ENCODE measurements at regions not wholly inside any gene's neighbourhood (a gene's known extent, or its start where the extent isn't known, plus 50 kb on each side); places are given as distances from the start of the nearest gene placed in this dataset.

DNA sequence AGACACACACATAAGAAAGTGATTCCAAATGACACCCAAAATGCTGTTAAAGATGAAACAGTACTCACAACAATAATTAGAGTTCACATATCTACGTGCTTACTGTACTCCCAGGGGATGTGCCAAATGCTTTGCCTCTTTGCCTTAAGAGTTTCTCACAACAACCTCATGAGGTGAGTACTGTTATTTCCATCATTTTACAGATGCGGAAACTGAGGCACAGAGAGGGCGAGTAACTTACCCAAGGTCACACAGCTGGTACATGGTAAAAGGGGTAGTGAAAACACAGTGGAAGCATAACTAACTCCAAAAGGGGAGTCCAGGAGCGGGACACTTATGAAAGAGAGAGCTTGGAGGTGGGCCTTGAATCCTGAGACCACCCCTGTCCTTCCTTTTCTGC, 171.8 kb downstream of the ACTL8 start:
- intact Hi-C loops (cut with DNase I), result no loop called here
- DNase-seq (no peak), ATAC-seq (no peak)
- H3K4me1 ChIP-seq, result no peaks in the 10 kb centered on the region
- peaks cover 40% of the 10 kb centered on the region for H3K27me3 ChIP-seq
- TF ChIP-seq, protein P1, sequence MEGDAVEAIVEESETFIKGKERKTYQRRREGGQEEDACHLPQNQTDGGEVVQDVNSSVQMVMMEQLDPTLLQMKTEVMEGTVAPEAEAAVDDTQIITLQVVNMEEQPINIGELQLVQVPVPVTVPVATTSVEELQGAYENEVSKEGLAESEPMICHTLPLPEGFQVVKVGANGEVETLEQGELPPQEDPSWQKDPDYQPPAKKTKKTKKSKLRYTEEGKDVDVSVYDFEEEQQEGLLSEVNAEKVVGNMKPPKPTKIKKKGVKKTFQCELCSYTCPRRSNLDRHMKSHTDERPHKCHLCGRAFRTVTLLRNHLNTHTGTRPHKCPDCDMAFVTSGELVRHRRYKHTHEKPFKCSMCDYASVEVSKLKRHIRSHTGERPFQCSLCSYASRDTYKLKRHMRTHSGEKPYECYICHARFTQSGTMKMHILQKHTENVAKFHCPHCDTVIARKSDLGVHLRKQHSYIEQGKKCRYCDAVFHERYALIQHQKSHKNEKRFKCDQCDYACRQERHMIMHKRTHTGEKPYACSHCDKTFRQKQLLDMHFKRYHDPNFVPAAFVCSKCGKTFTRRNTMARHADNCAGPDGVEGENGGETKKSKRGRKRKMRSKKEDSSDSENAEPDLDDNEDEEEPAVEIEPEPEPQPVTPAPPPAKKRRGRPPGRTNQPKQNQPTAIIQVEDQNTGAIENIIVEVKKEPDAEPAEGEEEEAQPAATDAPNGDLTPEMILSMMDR (IDR thresholded peaks at IDR 0.05), result no peak
- H3K9me3 ChIP-seq, result no peaks in the 10 kb centered on the region
- H3K36me3 ChIP-seq, result no peaks in the 10 kb centered on the region
- no peak overlapping the region for H3K27ac ChIP-seq
- H3K4me3 ChIP-seq, result no peak overlapping the region

DNA sequence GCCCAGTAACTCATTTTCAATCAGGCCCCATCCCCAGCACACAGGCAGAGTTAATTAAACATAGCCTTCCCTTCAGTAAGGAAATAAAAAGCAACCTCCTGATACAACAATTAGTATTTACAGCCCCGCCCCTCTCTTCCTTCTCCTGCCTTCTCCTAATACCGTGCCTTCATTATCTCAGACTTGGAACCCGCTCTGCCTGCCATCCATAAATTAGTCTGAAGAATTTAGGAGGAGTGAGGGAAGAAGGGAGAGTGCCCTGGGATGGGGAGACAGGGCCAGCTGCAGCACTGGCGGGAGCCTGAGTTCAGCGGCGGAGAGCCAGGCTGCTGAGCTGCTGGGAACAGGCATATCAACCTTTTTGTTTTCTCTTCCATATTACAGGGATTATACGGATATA, 172.8 kb downstream of the ACTL8 start:
- Histone ChIP-seq H3K4me1 (no peaks in the 10 kb centered on the region), H3K27me3 (peaks cover 35% of the 10 kb centered on the region), H3K27ac (no peak overlapping the region), H3K4me3 (no peak overlapping the region), H3K36me3 (no peaks in the 10 kb centered on the region), H3K9me3 (no peaks in the 10 kb centered on the region)
- DNase-seq, result no peak
- TF ChIP-seq, protein P1 (IDR thresholded peaks at IDR 0.05), result no peak
- ATAC-seq, result no peak
- intact Hi-C loops (cut with DNase I), result no loop called here

DNA sequence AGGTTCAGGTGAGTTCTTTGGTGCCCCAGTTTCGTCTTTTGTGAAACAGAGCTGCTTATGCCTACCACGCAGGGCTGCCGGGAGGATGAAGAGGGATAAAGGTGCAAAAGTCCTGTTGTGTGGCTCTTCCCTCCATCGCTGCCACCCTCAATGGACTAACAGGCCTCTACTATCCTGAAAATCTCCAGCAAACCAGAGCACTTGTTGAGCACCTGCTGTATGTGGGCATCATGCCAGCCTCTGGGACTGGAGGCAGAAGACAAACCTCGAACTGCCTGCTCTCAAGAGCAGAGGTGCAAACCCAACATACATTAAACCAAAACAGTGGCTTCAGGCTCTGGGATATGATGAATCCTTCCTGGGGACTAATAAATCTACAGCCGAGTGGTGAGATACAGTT, 174.1 kb downstream of the ACTL8 start:
- DNase-seq (no peak), ATAC-seq (no peak)
- Histone ChIP-seq H3K36me3 (no peaks in the 10 kb centered on the region), H3K9me3 (no peaks in the 10 kb centered on the region), H3K27me3 (peaks cover 30% of the 10 kb centered on the region), H3K27ac (no peak overlapping the region), H3K4me3 (no peak overlapping the region), H3K4me1 (no peaks in the 10 kb centered on the region)
- TF ChIP-seq, protein P1 (IDR thresholded peaks at IDR 0.05), result no peak
- intact Hi-C loops (cut with DNase I), result no loop called here

DNA sequence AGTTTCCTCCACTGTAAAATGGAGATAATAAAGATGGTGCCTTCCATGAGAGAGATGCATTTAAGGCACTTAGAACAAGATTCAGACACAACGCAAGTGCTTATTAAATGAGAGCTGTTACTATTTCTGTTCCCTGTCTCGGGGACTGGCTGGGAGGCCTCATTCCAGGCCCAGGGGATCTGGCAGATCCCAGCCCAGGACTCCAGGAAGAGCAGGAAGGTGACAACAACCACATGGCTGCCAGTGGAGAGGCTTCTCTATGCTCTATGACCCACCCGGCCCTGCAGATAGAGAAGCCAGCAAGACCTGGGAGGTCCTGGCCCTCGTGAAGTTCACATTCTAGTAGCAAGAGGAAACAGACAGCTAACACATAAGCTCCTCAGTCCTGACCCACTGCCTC, 175.5 kb downstream of the ACTL8 start:
- Histone ChIP-seq H3K36me3 (no peaks in the 10 kb centered on the region), H3K27ac (no peak overlapping the region), H3K9me3 (no peaks in the 10 kb centered on the region), H3K4me1 (no peaks in the 10 kb centered on the region), H3K4me3 (no peak overlapping the region), H3K27me3 (peaks cover 30% of the 10 kb centered on the region)
- DNase-seq (no peak), ATAC-seq (no peak)
- intact Hi-C loops (cut with DNase I), result no loop called here
- TF ChIP-seq, protein P1 (IDR thresholded peaks at IDR 0.05), result no peak

DNA sequence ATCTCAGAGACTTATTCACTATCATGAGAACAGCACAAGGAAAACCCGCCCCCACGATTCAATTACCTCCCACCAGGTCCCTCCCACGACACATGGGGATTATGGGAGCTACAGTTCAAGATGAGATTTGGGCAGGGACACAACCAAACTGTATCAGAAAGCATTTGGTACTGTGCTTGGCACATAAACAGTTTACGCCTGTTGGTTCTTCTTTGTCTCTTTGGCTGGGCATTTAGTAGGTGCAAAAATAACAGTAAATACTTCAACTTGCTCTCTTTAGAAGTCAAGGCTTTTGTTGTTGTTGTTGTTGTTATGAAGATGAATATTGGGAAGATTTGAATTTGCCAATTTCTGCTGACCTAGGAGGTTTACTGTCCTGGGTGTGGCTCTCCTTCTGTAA, 175.4 kb upstream of the IGSF21 start:
- Histone ChIP-seq H3K36me3 (no peaks in the 10 kb centered on the region), H3K4me3 (no peak overlapping the region), H3K9me3 (no peaks in the 10 kb centered on the region), H3K27ac (no peak overlapping the region), H3K27me3 (peaks cover 26% of the 10 kb centered on the region), H3K4me1 (no peaks in the 10 kb centered on the region)
- DNase-seq (no peak), ATAC-seq (no peak)
- TF ChIP-seq, protein P1 (IDR thresholded peaks at IDR 0.05), result no peak
- intact Hi-C loops (cut with DNase I), result no loop called here

DNA sequence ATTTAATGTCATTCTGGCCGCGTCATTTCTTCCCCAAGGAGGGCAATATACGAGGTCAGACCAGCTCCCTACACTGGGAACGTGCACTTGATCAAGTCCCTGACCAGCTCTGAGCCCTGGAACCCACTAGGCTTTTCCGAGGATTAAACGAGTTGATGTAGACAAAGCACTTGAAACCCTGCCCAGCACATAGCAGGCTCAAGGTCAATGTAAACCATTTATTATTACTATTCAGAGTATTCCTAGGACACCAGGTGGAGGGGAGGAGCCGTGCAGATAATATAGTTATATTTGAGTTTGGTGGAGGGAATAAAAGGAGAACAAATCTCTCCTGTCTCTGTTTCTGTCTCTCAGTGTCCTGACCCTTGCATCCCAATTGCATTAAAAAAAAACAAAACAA, 174.1 kb upstream of the IGSF21 start:
- no peak overlapping the region for H3K4me3 ChIP-seq
- H3K27me3 ChIP-seq, result peaks cover 33% of the 10 kb centered on the region
- TF ChIP-seq, protein P1 (IDR thresholded peaks at IDR 0.05), result no peak
- intact Hi-C loops (cut with DNase I), result no loop called here
- H3K27ac ChIP-seq, result no peak overlapping the region
- no peaks in the 10 kb centered on the region for H3K36me3 ChIP-seq
- DNase-seq (no peak), ATAC-seq (no peak)
- no peaks in the 10 kb centered on the region for H3K9me3 ChIP-seq
- no peaks in the 10 kb centered on the region for H3K4me1 ChIP-seq
